Uterus (tissue), 2 donors: ENCODE measurements at regions not wholly inside any gene's neighbourhood (a gene's known extent, or its start where the extent isn't known, plus 50 kb on each side); places are given as distances from the start of the nearest gene placed in this dataset.

ENCODE experiments used
- POLR2A ChIP-seq, 2 donors: fragments of 450-650 bp; IDR thresholded peaks; one replicate each; pipeline ENCODE4 v1.6.1; 2016; ENCODE audit warnings: antibody characterized with exemption in 2 of 2, mild to moderate bottlenecking in 1 of 2, moderate library complexity in 1 of 2
- TF ChIP-seq, protein P1 (sequence below), 4 experiments: fragments of 200-600 bp in 2 of 4; fragments of 450-650 bp in 2 of 4; sonication (generic) in 2 of 4; IDR thresholded peaks; one replicate each; pipeline ENCODE4 v1.5.1; 2016 to 2019; ENCODE audit warnings: antibody characterized with exemption in 4 of 4, mild to moderate bottlenecking in 2 of 4, moderate library complexity in 1 of 4

DNA sequence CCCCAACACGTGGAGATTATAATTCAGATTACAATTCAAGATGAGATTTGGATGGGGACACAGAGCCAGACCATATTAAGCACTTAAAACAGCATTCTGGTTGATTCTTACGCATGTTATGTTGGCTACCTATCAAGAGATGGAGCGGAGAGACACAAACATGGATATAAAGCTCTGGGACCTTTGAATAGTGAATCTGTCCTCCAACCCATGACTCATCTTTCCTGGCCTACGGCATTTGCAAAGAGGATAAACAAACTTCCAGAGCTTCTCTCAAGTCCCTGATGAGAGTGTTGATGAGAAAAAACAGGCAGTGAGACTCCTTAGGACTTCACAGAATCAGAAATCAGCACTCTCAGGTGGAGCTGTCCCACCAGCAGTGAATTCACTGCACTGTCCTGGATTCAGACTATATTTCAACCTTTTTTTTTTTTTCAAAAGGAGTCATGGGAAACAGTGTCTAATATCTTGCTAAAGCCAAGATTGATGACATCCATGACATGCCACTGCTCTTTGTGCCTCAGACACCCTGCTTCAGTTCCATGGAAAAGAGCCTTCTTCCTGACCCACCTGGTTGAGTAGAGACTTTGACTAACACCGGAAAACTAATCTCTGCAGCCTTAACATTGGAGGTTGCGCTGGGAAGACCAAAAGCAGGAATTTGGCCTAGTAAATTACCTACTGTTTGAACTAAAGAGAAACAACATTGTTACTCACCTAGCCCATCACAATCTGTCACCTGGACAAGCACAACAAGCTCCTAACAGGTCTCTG lies 62.1 kb upstream of the NPAS2 start:
- TF ChIP-seq, protein P1, sequence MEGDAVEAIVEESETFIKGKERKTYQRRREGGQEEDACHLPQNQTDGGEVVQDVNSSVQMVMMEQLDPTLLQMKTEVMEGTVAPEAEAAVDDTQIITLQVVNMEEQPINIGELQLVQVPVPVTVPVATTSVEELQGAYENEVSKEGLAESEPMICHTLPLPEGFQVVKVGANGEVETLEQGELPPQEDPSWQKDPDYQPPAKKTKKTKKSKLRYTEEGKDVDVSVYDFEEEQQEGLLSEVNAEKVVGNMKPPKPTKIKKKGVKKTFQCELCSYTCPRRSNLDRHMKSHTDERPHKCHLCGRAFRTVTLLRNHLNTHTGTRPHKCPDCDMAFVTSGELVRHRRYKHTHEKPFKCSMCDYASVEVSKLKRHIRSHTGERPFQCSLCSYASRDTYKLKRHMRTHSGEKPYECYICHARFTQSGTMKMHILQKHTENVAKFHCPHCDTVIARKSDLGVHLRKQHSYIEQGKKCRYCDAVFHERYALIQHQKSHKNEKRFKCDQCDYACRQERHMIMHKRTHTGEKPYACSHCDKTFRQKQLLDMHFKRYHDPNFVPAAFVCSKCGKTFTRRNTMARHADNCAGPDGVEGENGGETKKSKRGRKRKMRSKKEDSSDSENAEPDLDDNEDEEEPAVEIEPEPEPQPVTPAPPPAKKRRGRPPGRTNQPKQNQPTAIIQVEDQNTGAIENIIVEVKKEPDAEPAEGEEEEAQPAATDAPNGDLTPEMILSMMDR (IDR thresholded peaks at IDR 0.05), result no peak
- no peak for TF ChIP-seq POLR2A (IDR thresholded peaks at IDR 0.05)
